ENCODE measurements at regions not wholly inside any gene's neighbourhood (a gene's known extent, or its start where the extent isn't known, plus 50 kb on each side); places are given as distances from the start of the nearest gene placed in this dataset.

GRCh38 chr7:19364950-19365349 lies 219.7 kb upstream of the FERD3L start:
- Histone ChIP-seq H3K4ac (ENCODE audit: low read depth, low read length) (no peak overlapping the region), H3K9ac (ENCODE audit: low read depth, low read length) (no peak overlapping the region), H2AK9ac (replicated peaks; ENCODE audit: low read depth, low read length, poor library complexity) (no peak overlapping the region), H4K5ac (ENCODE audit: low read depth, low read length) (no peak overlapping the region), H3K4me3 (ENCODE audit: insufficient read depth, low read depth, low read length) (no peak overlapping the region), H3K79me1 (ENCODE audit: low read depth in 1 of 2, low read length in 2 of 2) (no peaks in the 10 kb centered on the region), H2BK20ac (ENCODE audit: low read depth, low read length) (no peak overlapping the region), H3K14ac (replicated peaks; ENCODE audit: low read depth, low read length) (no peak overlapping the region), H3K4me2 (ENCODE audit: low read depth, low read length) (no peak overlapping the region; the same call in 1 of the 2 replicates), H3K9me1 (ENCODE audit: insufficient read depth, low read length) (no peaks in the 10 kb centered on the region), H3K27me3 (ENCODE audit: control insufficient read depth, insufficient read depth, low read length) (no peaks in the 10 kb centered on the region), H4K20me1 (ENCODE audit: insufficient read depth, low read length) (no peaks in the 10 kb centered on the region), H3K36me3 (ENCODE audit: control insufficient read depth, insufficient read depth, low read length) (no peaks in the 10 kb centered on the region), H3K4me1 (ENCODE audit: control insufficient read depth, insufficient read depth, low read length) (no peaks in the 10 kb centered on the region), H2AK5ac (ENCODE audit: low read depth, low read length) (no peak overlapping the region), H3K18ac (ENCODE audit: low read depth, low read length) (no peak overlapping the region), H3K27ac (ENCODE audit: insufficient read depth, low read length) (no peak overlapping the region), H2BK15ac (ENCODE audit: low read depth, low read length) (no peak overlapping the region), H2BK5ac (ENCODE audit: low read depth, low read length, poor library complexity, severe bottlenecking) (no peak overlapping the region), H3K23ac (ENCODE audit: low read depth, low read length) (no peak overlapping the region), H2BK120ac (ENCODE audit: low read depth, low read length) (no peak overlapping the region), H3K9me3 (ENCODE audit: control insufficient read depth, insufficient read depth, low read length) (no peaks in the 10 kb centered on the region), H4K8ac (ENCODE audit: low read depth in 2 of 2, low read length in 2 of 2) (no peak overlapping the region), H3K56ac (ENCODE audit: extremely low read depth, insufficient read depth, low read length) (no peak overlapping the region), H4K91ac (ENCODE audit: insufficient read depth, low read depth, low read length) (no peak overlapping the region), H2AFZ (replicated peaks; ENCODE audit: low read length, poor library complexity) (no peak overlapping the region)
- dilution Hi-C loops (cut with HindIII; ENCODE audit: low sequenced_read_pairs, unreplicated experiment) (no loop called here), intact Hi-C loops (cut with micrococcal nuclease) (no loop called here), in situ Hi-C loops (cut with MboI; ENCODE audit: low sequenced_read_pairs) (no loop called here)
- POLR2A ChIA-PET (ENCODE audit: unreplicated experiment): no interaction called here
- no peak for DNase-seq
- TF ChIP-seq USF2 (IDR thresholded peaks at IDR 0.05; ENCODE audit: low read depth, low read length) (no peak), CHD1 (IDR thresholded peaks at IDR 0.05; ENCODE audit: low read depth, low read length) (no peak), BHLHE40 (IDR thresholded peaks at IDR 0.05; ENCODE audit: low read depth, low read length) (no peak), MAZ (IDR thresholded peaks at IDR 0.05; ENCODE audit: borderline replicate concordance, low read depth, low read length) (no peak), MAFK (IDR thresholded peaks at IDR 0.05; ENCODE audit: low read depth, low read length) (no peak), ELK1 (IDR thresholded peaks at IDR 0.05; ENCODE audit: borderline replicate concordance, low read depth, low read length) (no peak), CEBPB (IDR thresholded peaks at IDR 0.05; ENCODE audit: low read depth, low read length) (no peak), CTCF (conservative IDR thresholded peaks at IDR 0.05; ENCODE audit: low read depth, low read length) (no peak), NFE2L2 (IDR thresholded peaks at IDR 0.05; ENCODE audit: low read depth, low read length) (no peak), POLR2A (IDR thresholded peaks at IDR 0.05; ENCODE audit: low read depth, low read length) (no peak), RFX5 (IDR thresholded peaks at IDR 0.05; ENCODE audit: low read depth, low read length) (no peak)
- BruUV-seq (replicated peaks): no TSS peak
- no CpG with 5 or more reads among the region's 4 CpGs for WGBS, 2 experiments (ENCODE audit: extremely low coverage in 2 of 2, insufficient read length in 1 of 2)
- CTCF ChIA-PET: no interaction called here
- peak; percentile 24 for ATAC-seq (ENCODE audit: low read depth)
